Putamen (tissue), 1 donor: ENCODE measurements at regions not wholly inside any gene's neighbourhood (a gene's known extent, or its start where the extent isn't known, plus 50 kb on each side); places are given as distances from the start of the nearest gene placed in this dataset.
"Not testable (repeated sequence)": the region's sequence is repeated elsewhere in the genome, so short reads cannot be mapped to it uniquely, and the experiment has no call there.

Experiments
- DNase-seq: peaks from one replicate; pipeline ENCODE4 v3.0.0-alpha.2; 2016; ENCODE audit warnings: low spot score

DNA sequence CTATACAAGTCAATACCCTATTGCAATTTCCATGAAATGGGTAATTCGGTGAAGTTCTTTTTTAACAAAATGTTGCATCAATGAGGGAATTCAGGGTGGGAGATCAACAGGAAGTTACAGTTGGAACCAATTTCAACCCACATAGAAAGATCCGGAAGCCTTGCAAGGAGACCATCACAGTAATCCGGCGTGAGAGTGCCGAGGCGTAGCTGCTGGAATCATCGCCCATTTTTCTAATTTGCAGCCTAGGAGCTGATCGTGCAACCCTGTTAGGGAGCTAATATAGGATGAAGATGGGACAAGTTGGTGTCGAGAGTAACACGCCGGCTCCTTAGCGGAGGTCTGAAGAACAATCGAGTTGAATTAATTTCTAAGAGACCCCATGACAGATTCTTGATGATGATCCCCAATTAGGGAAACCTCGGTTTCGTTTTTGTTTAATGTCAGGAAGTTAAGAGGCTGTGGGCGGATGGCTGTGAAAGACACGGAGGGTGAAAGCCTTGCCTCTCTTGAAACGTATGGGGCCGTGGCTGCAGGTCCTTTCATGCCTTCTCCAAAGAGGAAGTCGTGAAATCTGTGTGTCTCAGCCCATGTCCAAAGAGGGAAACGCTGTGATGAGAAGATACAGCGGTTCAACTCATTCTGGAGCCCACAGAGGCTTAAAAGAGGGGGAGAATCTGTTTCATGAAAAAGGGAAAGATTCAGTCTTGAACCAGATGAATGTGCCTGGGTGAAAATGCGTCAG lies 51.2 kb upstream of the CARD11 start:
- DNase-seq = no peak

DNA sequence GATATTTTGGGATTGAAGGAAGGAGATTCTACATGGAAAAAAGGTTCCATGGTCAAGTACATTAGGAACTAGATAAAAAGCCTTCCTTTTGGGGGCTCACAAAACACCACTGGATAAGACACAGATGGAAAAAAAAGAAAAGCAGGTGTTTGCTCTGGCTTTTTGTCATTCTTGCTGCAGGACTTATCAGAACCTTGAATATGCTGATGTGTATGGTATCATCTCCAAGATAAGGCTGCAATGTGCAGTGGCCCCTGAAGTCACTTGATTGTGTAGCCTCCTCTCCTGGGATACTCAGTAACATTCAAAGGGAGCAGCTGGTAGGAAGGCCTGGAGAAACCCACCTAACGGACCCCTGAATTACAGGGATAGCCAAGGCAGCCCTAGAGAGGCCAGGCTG lies 54.1 kb upstream of the CARD11 start:
- no peak for DNase-seq

DNA sequence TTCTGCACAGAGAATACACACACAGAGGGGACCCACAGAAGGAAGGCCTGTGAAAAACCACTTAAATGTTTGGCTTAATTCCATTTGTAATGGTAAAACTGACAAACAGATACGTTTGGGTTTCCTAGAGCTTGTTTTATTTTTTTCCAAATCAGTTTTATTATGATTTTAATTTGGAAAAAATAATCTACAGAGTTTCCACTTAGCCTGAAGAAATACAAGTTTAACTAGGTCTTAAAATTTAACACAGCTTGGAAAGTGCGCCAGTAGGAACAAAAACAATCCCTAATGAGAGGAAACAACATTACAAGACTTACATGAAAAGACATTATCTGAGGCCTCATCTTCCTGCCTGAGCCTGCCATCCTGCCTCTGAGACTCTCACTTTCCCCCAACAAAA lies 58.5 kb upstream of the CARD11 start:
- no peak for DNase-seq

DNA sequence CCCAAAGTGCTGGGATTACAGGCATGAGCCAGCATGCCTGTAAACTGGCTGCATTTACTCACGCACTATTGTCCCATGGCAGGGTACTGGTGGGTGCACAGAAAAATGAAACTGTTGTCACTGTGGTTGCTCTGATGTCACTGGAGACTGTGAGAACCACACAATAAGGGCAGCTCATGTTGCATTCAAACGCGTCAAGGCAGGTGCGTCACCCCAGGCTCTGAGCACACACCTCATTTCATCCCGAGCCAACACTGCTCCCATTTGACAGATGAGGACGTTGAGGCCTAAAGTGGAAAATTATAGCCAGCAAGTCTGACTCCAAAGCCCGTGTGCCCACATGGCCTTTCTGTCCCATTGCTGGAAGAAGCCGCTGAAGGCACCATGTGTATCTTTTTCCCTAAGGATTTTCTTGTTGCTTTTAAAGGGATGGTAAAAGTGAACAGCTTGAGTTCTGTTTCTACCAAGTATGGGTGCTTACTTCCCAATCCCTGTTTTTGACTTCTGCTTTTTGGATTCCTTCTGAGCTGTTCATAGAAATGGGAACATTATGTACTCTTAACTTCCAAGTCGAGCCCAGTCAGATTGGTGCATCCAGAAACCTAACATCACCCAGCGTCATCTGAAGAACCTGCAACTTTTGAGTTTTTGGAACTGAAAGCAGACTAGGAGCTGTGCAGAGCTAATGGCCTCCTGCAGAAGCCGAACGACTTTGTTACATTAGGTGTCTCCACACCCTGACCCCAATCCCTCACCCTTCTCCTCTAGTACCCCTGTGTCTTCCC lies 60.1 kb upstream of the CARD11 start:
- DNase-seq = no peak

DNA sequence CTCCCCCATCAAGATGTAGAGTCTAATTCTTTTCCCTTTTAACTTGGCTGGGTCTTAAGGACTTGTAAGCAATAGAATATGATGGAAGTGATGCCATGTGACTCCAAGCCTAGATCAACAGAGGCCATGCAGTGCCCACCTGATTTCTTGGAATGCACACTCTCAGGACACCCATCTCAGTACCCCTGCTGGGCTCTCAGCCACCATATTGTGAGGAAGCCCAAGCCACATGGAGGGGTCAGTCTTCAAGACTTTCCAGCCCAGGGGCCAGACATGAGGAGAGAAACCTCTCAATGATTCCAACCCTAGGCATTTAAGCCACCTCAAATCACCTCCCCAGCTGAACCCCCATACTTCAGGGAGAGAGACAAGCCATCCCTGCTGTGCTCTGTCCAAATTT lies 62.2 kb upstream of the CARD11 start:
- no peak for DNase-seq

DNA sequence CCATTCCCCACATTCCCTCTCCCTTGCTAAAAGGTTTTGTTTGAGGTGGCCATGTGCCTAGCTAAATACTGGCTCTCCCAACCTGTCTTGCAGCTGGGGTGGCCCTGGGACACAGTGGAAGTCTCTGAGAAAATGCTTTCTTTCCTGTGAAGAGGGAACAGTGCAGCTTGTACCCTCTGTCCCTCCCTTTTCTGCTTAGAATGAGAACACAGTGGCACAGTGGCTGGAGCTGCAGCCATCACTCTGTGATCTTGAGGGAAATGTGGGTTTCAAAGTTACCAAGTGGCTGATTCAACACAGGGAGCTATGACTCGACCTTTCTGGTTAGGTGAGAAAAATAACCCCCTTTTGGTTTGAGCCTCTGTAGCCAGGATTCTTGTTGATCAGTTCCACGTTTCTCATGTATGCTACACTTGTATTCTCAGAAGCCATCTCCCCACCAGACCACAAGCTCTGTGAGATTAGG lies 62.7 kb upstream of the CARD11 start:
- DNase-seq = no peak

DNA sequence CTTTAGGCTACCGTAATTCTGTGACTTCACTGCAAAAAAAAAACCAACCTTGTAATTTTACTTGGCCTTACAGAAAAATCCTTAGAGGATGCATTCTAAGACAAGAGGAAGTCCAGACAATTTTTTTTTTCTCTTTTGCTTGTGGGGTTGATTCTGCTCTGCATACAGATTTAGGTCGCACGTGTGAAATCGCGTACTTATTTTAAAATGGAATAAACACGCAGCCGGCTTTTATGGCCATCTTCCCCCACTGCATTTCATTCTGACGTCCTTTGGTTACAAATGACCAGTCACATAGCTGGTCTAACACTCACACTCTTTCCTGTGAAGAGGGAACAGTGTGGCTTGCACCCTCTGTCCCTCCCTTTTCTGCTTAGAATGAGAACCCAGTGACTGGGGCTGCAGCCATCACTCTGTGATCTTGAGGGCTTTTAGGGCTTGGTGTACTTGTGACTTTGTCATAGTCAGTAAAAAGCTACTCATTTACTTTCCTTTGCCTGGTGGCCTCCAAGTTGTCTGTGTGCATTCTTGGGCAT lies 63.6 kb upstream of the CARD11 start:
- DNase-seq = no peak

DNA sequence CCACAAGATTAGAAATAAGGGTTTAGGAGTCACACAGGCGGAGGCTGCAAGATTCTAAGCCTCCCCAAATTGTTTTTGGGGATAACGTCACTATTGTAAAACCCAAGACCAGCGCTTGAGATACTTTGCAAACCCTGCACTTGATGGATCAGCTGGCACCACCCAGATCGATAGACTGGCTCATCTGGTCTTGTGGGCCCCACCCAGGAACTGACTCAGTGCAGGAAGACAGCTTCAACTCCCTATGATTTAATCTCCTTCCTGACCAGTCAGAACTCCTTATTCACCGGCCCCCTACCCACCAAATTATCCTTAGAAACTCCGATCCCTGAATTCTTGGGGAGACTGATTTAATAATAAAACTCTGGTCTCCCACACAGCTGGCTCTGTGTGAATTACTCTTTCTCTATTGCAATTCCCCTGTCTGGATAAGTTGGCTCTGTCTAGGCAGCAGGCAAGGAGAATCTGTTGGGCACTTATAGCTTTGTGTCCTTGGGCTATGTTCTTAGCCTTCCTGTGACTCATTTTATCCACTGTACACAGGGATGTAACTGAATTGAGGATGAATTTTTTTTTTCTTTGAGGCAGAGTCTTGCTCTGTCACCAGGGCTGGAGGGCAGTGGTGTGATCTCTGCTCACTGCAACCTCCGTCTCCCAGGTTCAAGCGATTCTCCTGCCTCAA lies 64.4 kb upstream of the CARD11 start:
- no peak for DNase-seq

DNA sequence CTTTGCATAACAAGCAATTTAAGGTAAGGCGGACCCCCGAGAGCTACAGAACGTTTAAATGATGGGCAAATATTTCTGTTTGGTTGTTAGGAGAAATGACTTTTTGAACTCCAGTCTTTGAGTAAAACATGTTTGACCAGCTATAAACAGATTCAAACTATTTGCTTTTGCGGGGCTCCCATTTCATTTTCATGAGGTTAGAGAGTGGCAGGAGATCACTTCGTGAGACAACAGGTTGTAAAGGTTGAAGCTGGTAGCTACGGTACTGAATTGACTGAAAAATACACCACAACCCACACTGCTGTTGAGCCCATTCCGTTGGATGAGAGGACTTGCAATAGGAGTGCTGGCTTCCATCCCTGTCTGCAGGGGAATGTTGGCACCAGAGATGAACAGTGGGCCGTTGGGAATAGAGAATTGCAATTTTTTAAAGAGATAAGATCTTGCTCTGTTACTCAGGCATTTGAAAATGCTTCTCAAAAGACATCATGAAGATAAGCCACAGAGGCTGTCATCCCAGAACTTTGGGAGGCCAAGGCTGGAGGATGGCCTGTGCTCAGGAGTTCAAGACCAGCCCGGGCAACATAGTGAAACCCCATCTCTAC lies 65.7 kb upstream of the CARD11 start:
- DNase-seq = no peak

DNA sequence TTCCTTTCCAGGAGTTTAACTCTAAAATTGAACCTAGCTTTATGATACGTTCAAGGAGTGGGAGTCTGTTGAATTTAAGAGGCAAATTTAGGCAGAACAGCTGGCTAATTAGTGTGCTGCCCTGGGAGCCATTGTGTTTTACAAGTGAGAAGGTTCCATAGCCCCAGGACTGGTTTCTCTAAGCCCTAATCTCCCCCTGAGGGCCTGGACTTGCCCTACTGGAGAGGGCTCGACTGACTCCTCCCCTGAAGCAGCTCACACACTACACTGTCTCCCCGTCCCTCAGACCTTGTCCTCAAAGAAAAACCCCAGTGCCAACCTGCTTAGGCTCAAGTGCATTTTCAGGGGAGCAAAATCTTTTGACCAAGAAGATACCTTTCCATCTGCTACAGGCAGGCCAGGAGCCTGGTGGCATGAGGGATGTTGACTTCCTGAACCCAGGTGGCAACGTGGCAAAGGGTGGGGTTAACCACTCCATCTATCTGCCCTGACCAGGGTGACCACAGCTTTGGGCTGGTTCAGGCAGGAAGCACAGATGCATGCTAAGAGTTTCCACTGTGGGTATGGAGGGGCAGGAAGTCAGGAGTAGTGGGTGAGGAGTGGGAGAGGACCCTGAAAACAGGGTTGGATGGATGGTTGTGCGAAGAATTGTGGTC lies 68.9 kb upstream of the CARD11 start:
- DNase-seq = no peak

DNA sequence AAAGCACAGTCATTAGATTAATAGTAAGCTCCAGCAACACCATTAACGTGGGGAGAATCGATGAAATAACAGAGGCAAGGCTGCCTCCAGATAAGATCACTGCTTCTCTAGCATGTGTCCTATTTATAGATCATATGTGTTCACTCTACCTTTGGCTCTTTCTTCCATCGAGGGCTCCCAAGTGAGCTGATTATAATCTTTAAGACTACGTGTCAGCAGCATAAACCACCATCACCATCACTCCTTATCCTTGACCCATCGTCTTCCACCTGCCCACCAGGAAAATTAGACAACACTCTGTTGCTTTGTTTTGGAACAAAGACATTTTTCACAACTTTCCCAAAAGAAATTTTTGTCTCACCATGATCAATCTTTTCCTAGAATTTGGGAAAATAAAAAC lies 71.2 kb upstream of the CARD11 start:
- no peak for DNase-seq

DNA sequence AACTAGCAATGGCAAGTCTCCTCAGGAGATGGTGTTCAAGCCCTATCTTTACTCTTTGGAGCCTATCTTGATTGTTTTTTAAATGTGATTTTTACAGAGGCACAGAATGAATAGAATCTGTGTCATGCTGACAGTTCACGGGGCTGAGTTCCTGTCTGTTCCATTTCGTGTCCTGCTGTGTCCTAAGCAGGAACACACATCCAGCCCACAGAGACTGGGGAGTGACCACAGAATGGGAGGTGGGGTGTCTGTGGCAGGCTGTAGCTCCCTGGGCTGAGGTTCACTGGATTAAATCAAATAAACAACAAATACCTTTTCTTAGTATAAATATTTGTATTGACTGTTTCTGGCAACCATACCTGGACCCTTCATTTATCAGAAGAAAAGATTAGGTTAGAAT lies 73.4 kb upstream of the CARD11 start:
- no peak for DNase-seq

DNA sequence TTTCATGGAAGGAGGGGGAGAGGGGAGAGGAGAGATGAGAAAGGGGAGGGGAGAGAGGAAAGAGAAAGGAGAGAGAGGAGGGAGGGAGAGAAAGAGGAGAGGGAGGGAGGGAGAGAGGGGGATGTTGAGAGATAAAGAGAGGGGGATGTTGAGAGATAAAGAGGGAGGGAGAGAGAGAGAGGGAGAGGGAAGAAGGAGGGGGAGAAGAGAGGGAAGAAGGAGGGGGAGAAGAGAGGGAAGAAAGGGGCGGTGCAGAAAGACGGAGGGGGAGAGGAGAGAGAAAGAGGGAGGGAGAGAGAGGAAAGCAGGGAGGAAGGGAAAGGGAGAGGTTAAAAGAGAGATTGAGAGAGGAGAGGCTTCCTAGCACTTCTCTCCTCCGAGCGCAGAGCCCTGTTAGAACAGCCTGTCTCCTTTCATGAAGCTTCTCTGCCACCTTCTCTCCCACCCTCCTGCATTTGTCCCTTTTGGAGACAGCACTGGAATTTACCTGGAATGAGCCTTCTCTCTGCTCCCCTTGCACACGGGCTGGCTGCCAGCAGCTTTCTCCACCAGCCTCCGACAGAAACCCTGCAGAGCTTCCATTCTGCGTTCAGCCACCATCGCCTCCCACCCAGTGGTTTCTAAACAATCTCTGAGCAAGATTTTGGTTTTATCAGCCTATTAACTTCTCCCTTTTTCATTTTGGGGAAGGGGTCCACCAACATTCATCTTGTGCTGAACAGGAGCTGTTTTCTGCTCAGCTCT lies 74.0 kb upstream of the CARD11 start:
- no peak for DNase-seq

DNA sequence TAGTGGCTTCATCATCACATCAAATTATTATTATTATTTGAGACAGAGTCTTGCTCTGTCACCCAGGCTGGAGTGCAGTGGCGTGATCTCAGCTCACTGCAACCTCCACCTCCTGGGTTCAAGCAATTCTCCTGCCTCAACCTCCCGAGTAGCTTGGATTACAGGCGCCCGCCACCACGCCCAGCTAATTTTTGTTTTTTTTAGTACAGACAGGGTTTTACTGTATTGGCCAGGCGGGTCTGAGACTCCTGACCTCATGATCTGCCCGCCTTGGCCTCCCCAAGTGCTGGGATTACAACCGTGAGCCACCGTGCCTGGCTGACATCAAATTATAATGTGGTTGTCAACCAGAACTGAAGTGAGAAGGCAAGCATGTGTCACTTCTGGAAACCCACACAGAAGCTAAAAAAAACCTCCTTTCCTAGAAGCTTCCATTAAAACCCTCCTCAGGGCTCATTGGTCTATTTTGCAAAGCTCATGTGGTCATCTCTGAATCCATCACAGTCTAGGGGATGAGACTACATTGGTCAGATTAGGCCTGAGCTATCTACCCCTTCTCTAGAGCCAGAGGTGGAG lies 75.8 kb upstream of the CARD11 start:
- DNase-seq = not testable (repeated sequence)

DNA sequence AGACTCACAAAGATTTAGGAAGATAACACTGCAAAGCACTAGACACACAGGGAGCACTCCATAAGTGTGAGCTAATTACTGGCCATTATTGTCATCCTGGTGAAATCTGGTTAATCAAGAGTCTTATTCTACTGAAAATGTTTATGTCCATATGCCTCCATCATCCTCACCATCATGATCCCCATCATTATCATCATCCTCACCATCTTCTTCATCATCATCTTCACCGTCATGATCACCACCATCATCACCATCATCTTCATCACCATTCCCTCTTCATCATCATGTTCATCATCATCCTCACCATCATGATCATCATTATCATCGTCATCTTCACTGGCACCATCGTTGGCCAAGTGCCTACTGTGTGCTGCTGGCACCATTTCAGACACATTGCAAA lies 76.3 kb upstream of the CARD11 start:
- DNase-seq = no peak

DNA sequence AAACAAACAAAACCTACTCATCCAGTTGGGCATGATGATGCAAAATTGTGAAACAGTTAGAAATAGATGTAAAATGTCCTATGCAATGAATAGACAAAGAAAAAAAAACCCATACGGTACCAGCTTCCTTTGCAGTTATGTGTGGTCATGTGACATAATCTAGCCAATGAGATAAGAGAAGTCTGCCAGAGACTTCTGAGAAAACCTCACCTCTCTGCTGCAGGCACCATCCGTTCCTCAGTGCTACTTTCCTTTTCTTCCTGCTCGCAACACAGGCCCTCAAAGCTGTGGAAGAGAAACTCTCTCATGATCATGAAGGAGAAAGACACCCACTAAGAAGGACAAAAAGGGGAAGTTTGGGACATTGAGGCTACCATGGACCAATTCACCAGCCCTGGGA lies 76.8 kb upstream of the CARD11 start:
- DNase-seq = no peak

DNA sequence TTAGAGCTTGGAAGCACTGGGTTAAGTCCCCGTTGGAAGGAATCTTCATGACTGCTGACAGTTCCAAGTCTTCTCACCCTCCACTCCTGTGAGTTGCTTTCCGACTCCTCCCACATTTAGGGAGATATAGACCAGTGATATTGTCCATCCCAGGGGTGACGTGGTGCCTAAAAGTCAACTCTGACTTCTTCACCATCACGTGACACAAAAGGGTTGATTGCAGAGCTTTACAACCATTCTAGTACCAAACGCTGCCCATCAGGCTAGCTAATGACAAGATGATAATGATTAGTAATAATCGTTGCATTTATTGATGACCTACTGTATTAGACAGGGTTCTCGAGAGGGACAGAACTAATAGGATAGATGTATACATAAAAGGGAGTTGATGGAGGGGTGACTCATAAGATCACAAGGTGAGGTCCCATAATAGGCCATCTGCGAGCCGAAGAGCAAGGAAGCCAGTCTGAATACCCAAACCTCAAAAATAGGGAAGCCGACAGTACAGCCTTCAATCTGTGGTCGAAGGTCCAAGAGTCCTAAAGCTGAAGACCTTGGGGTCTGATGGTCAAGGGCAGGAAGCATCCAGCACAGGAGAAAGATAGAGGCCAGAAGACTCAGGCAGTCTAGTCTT lies 85.3 kb upstream of the CARD11 start:
- DNase-seq = no peak

DNA sequence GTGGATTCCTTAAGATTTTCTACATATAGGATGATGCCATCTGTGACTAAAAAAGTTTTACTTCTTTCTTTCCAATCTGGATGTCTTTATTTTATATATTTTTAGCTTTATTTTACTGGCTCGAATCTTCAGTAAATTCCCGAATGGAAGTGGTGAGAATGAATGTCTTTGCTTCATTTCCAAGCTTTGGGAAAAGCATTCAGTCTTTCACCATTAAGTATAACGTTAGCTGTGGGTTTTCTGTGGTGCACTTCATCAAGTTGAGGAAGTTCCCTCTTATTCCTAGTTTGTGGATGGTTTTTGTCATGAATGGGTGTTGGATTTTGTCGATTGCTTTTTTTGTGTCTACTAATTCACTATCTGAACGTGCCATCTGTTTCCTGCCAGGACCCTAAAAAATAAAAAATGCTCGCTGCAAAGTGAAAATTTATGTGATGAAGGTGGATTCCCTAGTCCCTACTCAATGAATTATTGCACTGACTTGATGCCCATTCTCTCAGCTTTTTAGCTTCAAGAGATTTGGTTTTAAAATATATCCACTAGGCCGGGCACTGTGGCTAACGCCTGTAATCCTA lies 90.2 kb upstream of the CARD11 start:
- no peak for DNase-seq

DNA sequence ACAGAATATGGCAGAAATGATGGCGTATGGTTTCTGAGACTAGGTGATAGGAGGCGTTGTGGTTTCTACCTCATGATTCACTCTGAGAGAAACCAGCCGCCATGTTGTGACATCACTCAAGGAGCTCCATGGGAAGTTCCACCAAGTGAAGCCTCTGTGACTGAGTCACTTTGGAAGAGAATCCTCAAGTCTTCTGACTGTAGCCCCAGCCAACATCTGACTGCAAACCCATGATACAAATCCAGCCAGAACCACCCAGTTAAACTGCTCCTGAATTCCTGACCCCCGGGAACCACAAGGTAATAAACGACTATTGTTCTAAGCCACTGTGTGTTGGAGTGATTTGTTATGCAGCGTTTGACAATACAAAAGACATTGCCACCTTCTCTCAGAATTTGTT lies 91.1 kb upstream of the CARD11 start:
- DNase-seq = no peak

DNA sequence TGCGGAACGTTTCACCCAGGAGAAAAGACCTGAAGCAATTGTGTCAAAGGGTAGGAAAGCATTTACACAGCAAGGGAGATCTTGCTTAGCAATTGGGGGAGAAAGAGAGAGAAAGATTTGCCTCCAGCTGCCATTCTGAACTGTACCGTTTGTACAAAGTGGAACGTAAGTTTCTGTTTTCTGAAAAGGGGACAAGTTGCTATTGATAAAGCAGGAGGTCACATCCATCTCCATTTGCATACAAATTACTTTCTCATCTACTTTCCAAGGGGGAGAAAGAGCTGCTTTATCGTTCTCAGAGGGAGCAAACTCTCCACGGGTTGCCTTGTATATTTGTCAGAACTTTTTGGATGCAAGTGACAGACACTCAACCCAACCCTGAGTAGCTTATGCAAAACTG lies 92.0 kb upstream of the CARD11 start:
- no peak for DNase-seq
